Testis (tissue), 2 donors: ENCODE measurements at regions not wholly inside any gene's neighbourhood (a gene's known extent, or its start where the extent isn't known, plus 50 kb on each side); places are given as distances from the start of the nearest gene placed in this dataset.
"Not testable (repeated sequence)": the region's sequence is repeated elsewhere in the genome, so short reads cannot be mapped to it uniquely, and the experiment has no call there.

ENCODE experiments used
- CTCF ChIP-seq, 3 experiments: fragments of 450-650 bp in 2 of 3; fragments of 200-600 bp in 1 of 3; sonication (generic) in 1 of 3; IDR thresholded peaks; one replicate each; pipeline ENCODE4 v1.5.1; 2016 to 2019; ENCODE audit warnings: antibody characterized with exemption in 3 of 3, mild to moderate bottlenecking in 2 of 3, moderate library complexity in 1 of 3
- POLR2A ChIP-seq: fragments of 450-650 bp; IDR thresholded peaks from one replicate; pipeline ENCODE4 v1.6.1; 2017; ENCODE audit warnings: antibody characterized with exemption, mild to moderate bottlenecking, moderate library complexity

GRCh38 chr9:41246702-41247101, 57.6 kb upstream of the ZNG1F start:
- TF ChIP-seq CTCF (IDR thresholded peaks at IDR 0.05); POLR2A: not testable (repeated sequence)
